GM12873 (cell line): ENCODE measurements at regions not wholly inside any gene's neighbourhood (a gene's known extent, or its start where the extent isn't known, plus 50 kb on each side); places are given as distances from the start of the nearest gene placed in this dataset.

ENCODE experiments used
- CTCF ChIP-seq: IDR thresholded peaks from 2 replicates; pipeline ENCODE4 v1.5.1; 2012; ENCODE audit warnings: low read depth, mild to moderate bottlenecking, moderate library complexity, low read length, control low read depth; ENCODE audit not compliant: insufficient read depth; ENCODE audit errors: missing control alignments

GRCh38 chr6:26296556-26296856, 68.5 kb upstream of the BTN3A2 start:
- no peak for TF ChIP-seq CTCF

- no peak for TF ChIP-seq CTCF
Measured at GRCh38 chr6:26296857-26297648, 67.9 kb upstream of the BTN3A2 start.

GRCh38 chr6:26299286-26300042, 65.5 kb upstream of the BTN3A2 start:
- no peak for TF ChIP-seq CTCF

GRCh38 chr6:26300043-26300331, 65.0 kb upstream of the BTN3A2 start:
- no peak for TF ChIP-seq CTCF

GRCh38 chr6:26300359-26300758, 64.6 kb upstream of the BTN3A2 start:
- no peak for TF ChIP-seq CTCF

- TF ChIP-seq CTCF, result no peak
Measured at GRCh38 chr6:26300828-26301227, 64.2 kb upstream of the BTN3A2 start.

GRCh38 chr6:26301638-26302037, 63.4 kb upstream of the BTN3A2 start:
- TF ChIP-seq CTCF, result no peak
